Stomach (tissue), 8 donors: ENCODE measurements at regions not wholly inside any gene's neighbourhood (a gene's known extent, or its start where the extent isn't known, plus 50 kb on each side); places are given as distances from the start of the nearest gene placed in this dataset.
A peak's percentile ranks its signal among the peaks of the same experiment; 100 is the strongest.
"Not testable (repeated sequence)": the region's sequence is repeated elsewhere in the genome, so short reads cannot be mapped to it uniquely, and the experiment has no call there.

Source experiments
- DNase-seq, 2 donors: peaks; one replicate each; pipeline versions ENCODE4 v3.0.0 to v3.0.0-alpha.2; 2013 to 2019
- H3K27ac ChIP-seq, 5 donors: fragments of 200-600 bp in 4 of 5; sonication (generic) in 4 of 5; one replicate each; pipeline ENCODE4 v1.5.1; 2013 to 2019; ENCODE audit warnings: mild to moderate bottlenecking in 1 of 5, moderate library complexity in 1 of 5
- H3K27me3 ChIP-seq, 3 donors: fragments of 200-600 bp; sonication (generic); one replicate each; pipeline ENCODE4 v1.5.1; 2017 to 2019; ENCODE audit warnings: mixed run types in 1 of 3
- H3K36me3 ChIP-seq, 4 donors: fragments of 200-600 bp; sonication (generic); 1 replicate in 3 of 4; 2 replicates in 1 of 4; pipeline ENCODE4 v1.5.1; 2016 to 2019
- H3K4me1 ChIP-seq, 4 donors: fragments of 200-600 bp; sonication (generic); one replicate each; pipeline ENCODE4 v1.5.1; 2016 to 2019
- H3K4me3 ChIP-seq, 4 donors: fragments of 200-600 bp; sonication (generic) in 3 of 4; one replicate each; pipeline ENCODE4 v1.5.1; 2016 to 2019; ENCODE audit warnings: mild to moderate bottlenecking in 1 of 4
- H3K9me3 ChIP-seq, 4 donors: fragments of 200-600 bp; sonication (generic); one replicate each; pipeline ENCODE4 v1.5.1; 2016 to 2019
- EP300 ChIP-seq: sonication (generic); formaldehyde crosslinking; IDR thresholded peaks from one replicate; pipeline ENCODE4 v1.6.1; 2017; ENCODE audit warnings: antibody characterized with exemption
- POLR2A ChIP-seq, 4 donors: fragments of 450-650 bp; IDR thresholded peaks; one replicate each; pipeline ENCODE4 v1.6.1; 2016; ENCODE audit warnings: antibody characterized with exemption in 4 of 4, control low read depth in 2 of 4, mild to moderate bottlenecking in 1 of 4, moderate library complexity in 1 of 4
- POLR2AphosphoS5 ChIP-seq, 3 donors: sonication (generic); formaldehyde crosslinking; IDR thresholded peaks; one replicate each; pipeline ENCODE4 v1.6.1; 2016; ENCODE audit warnings: antibody characterized with exemption in 3 of 3
- WGBS, 5 donors: extraction: QIAGEN DNeasy Blood & Tissue Kit in 3 of 5; methylation state at CpG; one replicate each; pipeline versions ENCODE4 v1.1.5 to v1.1.7; 2013 to 2018; 5-methylcytosine and 5-hydroxymethylcytosine counted together
- intact Hi-C: fragments of 100-400 bp; cut with DNase I; formaldehyde crosslinking; loops from one replicate; pipeline ENCODE4 v1.15.1; 2023; ENCODE audit warnings: low total_unique reads
- TF ChIP-seq, protein P1 (sequence below), 7 experiments: fragments of 450-650 bp in 4 of 7; fragments of 200-600 bp in 3 of 7; sonication (generic) in 3 of 7; IDR thresholded peaks; one replicate each; pipeline ENCODE4 v1.5.1; 2016 to 2019; ENCODE audit warnings: antibody characterized with exemption in 7 of 7, control low read depth in 2 of 7, mild to moderate bottlenecking in 1 of 7
- donor health status: healthy with polysubstance abuse.
- donor health status: Bipolar disorder and iron deficiency.
- donor health status: healthy.

DNA sequence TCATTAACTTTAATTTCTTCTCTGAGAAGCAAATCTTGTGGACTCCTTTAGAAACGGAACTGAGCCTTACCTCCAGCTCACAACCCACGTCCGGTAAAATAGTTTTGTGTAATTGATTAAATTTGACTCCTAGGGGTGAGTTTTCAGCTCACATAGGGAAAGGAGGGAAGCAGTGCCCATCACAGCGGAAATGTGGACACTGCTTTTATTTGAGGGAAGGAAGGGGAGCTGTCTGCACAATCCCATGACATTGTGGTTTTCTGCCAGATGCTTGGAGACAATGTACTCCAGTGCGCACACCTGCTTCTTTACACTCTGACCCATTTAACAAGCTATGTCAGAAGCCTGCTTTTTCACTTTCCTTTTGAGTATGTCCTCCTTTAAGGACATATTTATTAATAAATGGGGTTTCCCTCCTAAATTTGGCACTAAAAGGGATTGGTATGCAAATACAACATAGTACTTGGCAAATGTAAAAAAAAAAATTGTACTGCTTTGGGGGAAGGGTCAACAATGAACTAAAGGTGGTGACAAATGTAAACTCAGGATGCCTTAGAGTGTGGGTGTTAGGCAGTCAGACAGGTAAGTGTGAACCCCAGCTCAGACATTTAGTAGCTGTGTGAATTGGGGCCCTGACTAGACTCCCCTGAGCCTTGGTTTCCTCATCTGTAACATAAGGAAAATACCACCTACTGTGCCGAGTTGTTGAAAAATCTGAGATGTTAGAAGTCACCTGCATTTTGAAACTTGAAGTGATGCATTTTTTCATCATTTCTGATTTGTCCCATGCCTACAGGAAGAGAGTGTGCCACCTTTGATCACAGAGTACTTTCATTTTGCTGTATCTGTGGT lies 90.2 kb upstream of the KLF6 start:
- peak in 1 of 2 donors; percentile 60 for DNase-seq
- Histone ChIP-seq H3K9me3 (no peaks in the 10 kb centered on the region), H3K27me3 (no peaks in the 10 kb centered on the region), H3K4me3 (no peak overlapping the region), H3K4me1 (peaks cover 0 to 37% (median 9%) of the 10 kb centered on the region in 4 donors), H3K36me3 (no peaks in the 10 kb centered on the region), H3K27ac (peak overlapping the region in 4 of 5 donors; percentile 46 to 74 (median 55))
- 63 to 80% (median 71%) methylated on average over 6 of the region's 6 CpGs for WGBS, 5 donors
- intact Hi-C loops = no loop called here
- no peak for TF ChIP-seq EP300
- TF ChIP-seq POLR2A (IDR thresholded peaks at IDR 0.05) = no peak
- TF ChIP-seq, protein P1, sequence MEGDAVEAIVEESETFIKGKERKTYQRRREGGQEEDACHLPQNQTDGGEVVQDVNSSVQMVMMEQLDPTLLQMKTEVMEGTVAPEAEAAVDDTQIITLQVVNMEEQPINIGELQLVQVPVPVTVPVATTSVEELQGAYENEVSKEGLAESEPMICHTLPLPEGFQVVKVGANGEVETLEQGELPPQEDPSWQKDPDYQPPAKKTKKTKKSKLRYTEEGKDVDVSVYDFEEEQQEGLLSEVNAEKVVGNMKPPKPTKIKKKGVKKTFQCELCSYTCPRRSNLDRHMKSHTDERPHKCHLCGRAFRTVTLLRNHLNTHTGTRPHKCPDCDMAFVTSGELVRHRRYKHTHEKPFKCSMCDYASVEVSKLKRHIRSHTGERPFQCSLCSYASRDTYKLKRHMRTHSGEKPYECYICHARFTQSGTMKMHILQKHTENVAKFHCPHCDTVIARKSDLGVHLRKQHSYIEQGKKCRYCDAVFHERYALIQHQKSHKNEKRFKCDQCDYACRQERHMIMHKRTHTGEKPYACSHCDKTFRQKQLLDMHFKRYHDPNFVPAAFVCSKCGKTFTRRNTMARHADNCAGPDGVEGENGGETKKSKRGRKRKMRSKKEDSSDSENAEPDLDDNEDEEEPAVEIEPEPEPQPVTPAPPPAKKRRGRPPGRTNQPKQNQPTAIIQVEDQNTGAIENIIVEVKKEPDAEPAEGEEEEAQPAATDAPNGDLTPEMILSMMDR (IDR thresholded peaks at IDR 0.05) = no peak
- TF ChIP-seq POLR2AphosphoS5 (IDR thresholded peaks at IDR 0.05) = no peak

DNA sequence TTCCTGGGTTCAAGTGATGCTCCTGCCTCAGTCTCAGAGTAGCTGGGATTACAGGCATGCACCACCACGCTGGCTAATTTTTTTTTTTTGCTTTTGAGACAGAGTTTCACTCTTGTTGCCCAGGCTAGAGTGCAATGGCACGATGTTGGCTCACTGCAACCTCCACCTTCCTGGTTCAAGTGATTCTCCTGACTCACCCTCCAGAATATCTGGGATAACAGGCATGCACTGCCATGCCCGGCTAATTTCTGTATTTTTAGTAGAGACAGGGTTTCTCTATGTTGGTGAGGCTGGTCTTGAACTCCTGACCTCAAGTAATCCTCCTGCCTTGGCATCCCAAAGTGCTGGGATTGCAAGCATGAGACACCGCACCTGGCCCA lies 89.6 kb upstream of the KLF6 start:
- H3K4me3 ChIP-seq, H3K9me3 ChIP-seq, H3K36me3 ChIP-seq, H3K27me3 ChIP-seq, intact Hi-C loops, DNase-seq: not testable (repeated sequence)
- 78 to 95% (median 86%) methylated on average over 4 of the region's 4 CpGs for WGBS, 5 donors
- peaks cover 0 to 33% (median 7%) of the 10 kb centered on the region in 4 donors for H3K4me1 ChIP-seq
- peak overlapping the region in 4 of 5 donors; percentile 46 to 74 (median 55) for H3K27ac ChIP-seq

DNA sequence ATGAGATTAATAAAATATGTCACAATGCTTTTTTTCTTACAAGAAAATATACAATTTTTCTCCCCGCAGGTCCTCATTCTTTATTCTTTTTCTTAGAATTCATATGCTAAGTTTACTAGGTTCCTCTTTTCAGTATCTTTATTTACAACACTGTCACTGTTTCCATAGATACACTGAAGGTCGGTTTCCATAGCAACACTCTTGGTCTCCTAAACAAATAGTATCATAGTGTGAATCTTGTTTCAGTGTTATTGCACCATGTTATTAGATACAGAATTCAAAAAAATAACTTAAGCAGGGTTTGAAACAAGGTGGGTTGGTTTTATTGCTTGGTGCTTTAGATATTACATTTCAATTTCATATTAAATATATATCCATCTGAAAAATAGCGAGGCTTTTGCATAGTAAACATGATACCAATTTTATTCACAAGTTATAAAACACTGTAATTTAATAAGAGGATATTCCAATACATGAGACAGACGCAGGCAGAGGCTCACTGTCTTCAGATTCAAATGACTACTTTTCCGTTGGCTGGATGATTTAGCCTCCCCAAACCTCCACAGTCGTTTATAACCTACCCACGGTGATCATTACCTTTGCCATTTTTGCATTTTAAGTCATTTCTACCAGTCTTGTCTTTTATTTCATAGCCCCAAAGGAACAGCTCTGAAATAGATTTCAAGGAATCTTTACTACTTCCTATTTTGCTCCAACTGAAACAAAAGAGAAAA lies 88.9 kb upstream of the KLF6 start:
- Histone ChIP-seq H3K9me3 (no peaks in the 10 kb centered on the region), H3K27me3 (no peaks in the 10 kb centered on the region), H3K4me3 (no peak overlapping the region), H3K4me1 (peaks cover 0 to 30% (median 3%) of the 10 kb centered on the region in 4 donors), H3K36me3 (no peaks in the 10 kb centered on the region), H3K27ac (peak overlapping the region in 3 of 5 donors; percentile 33 to 74 (median 50))
- WGBS, 5 donors = 59 to 75% (median 74%) methylated on average over 7 of the region's 7 CpGs
- TF ChIP-seq EP300 = no peak
- TF ChIP-seq, protein P1 (IDR thresholded peaks at IDR 0.05) = no peak
- no peak for TF ChIP-seq POLR2A (IDR thresholded peaks at IDR 0.05)
- no peak for TF ChIP-seq POLR2AphosphoS5 (IDR thresholded peaks at IDR 0.05)
- intact Hi-C loops = no loop called here
- DNase-seq = peak in 1 of 2 donors; percentile 84

DNA sequence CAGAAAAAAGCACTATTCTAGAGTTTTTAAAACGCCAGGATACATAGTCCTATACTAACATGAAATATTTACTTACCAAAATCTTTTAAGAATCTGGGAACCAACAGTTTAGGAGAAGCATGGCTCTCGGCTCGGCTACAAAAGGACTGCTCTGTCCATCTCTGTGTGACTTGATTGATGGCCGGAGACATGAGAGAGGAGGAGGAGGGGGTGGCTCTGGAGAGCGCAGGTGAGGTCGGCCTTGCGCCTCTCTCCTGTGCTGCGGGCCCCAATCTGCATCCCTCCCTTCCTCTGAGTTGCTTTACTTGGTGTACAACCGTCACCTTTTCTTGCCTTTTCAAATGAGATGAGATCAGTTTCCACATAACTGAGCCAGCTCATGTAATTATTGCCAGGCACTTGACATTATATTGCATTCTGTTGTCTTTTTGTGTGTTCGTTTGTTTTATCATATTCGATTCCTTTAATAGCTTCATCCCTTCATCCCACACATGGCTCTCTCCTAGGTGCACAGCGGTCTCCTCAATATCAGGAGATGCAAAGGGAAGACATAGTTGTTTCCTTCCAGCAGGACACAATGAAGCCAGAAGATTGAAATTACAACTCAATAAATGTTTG lies 87.8 kb upstream of the KLF6 start:
- intact Hi-C loops = no loop called here
- WGBS, 5 donors = 89 to 92% (median 91%) methylated on average over 12 of the region's 12 CpGs
- no peaks in the 10 kb centered on the region for H3K9me3 ChIP-seq
- H3K4me3 ChIP-seq = no peak overlapping the region
- no peaks in the 10 kb centered on the region for H3K36me3 ChIP-seq
- H3K4me1 ChIP-seq = peaks cover 0 to 30% (median 3%) of the 10 kb centered on the region in 4 donors
- H3K27ac ChIP-seq = peak overlapping the region in 1 of 5 donors; percentile 74
- TF ChIP-seq, protein P1 (IDR thresholded peaks at IDR 0.05) = no peak
- no peak for TF ChIP-seq EP300
- no peak for TF ChIP-seq POLR2AphosphoS5 (IDR thresholded peaks at IDR 0.05)
- TF ChIP-seq POLR2A (IDR thresholded peaks at IDR 0.05) = no peak
- no peaks in the 10 kb centered on the region for H3K27me3 ChIP-seq
- no peak for DNase-seq
